ENCODE measurements at regions not wholly inside any gene's neighbourhood (a gene's known extent, or its start where the extent isn't known, plus 50 kb on each side); places are given as distances from the start of the nearest gene placed in this dataset.
"Not testable (repeated sequence)": the region's sequence is repeated elsewhere in the genome, so short reads cannot be mapped to it uniquely, and the experiment has no call there.

DNA sequence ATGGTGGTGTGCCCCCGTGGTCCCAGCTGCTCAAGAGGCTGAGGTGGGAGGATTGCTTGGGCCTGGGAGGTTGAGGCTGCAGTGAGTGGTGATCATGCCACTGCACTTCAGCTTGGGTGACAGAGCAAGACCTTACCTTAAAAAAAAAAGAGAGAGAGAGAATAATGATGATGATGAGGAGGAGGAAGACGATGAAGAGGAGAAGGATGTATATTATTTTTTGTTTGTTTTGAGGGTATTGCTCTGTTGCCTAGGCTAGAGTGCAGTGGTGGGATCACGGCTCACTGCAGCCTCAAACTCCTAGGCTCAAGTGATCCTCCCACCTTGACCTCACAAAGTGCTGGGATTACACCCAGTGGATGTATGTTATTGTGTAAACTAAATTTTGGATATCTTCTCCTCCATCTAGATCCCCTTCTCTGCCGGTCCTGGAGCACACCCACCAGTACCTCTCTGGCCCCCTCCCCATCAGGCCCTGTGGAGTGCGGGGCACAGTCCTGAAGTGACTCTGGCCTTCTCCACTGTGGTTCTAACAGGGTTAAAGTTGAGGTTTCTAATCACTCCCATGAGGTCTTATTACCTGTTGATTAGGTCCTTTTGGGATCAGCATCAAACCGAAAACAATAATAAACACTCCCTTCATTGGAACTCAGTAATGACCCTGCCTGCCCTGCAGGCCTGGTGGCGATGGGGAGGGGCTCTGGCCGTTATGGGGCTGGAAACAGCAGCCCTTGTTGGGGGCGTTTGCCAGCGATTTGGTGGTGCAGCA lies 60.5 kb upstream of the ZFHX3 start:
- Histone ChIP-seq H3K4me1 (ENCODE audit: control insufficient read depth in 2 of 2, insufficient read depth in 2 of 2, low read length in 2 of 2) (no peaks in the 10 kb centered on the region), H3K27me3 (ENCODE audit: control insufficient read depth in 2 of 2, insufficient read depth in 1 of 2, low read length in 1 of 2) (no peaks in the 10 kb centered on the region), H3K4me3 (ENCODE audit: low read length in 2 of 2) (no peak overlapping the region), H3K36me3 (ENCODE audit: control insufficient read depth in 2 of 2, insufficient read depth in 2 of 2, low read length in 1 of 2) (no peaks in the 10 kb centered on the region), H3K27ac (ENCODE audit: low read depth in 1 of 2, low read length in 1 of 2) (no peak overlapping the region), H3K9me3 (ENCODE audit: control insufficient read depth in 2 of 2, insufficient read depth in 1 of 2, low read length in 1 of 2) (no peaks in the 10 kb centered on the region)
- no peak for DNase-seq (ENCODE audit: low read depth in 6 of 9, low spot score in 9 of 9)
- WGBS = 92% methylated on average over 10 of the region's 10 CpGs

DNA sequence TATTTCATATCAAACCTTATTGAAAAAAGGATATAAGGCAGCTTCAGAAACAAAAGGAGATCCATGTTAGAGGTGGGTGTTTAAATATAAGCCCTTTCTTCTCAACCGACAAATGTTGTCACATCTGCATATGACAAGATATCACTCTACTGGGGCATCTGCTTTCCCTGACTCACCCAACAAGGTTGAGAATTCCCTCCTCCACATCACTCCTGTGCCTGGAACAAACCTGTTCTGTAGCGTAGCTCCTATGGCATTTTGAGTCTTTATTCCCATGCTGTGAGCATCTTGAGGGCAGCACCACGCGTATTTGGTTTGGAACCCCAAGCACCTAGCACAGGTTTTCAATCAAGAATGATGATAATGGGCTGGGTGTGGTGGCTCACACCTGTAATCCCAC lies 59.4 kb upstream of the ZFHX3 start:
- Histone ChIP-seq H3K4me3 (ENCODE audit: low read length in 2 of 2) (no peak overlapping the region), H3K4me1 (ENCODE audit: control insufficient read depth in 2 of 2, insufficient read depth in 2 of 2, low read length in 2 of 2) (no peaks in the 10 kb centered on the region), H3K36me3 (ENCODE audit: control insufficient read depth in 2 of 2, insufficient read depth in 2 of 2, low read length in 1 of 2) (no peaks in the 10 kb centered on the region), H3K27me3 (ENCODE audit: control insufficient read depth in 2 of 2, insufficient read depth in 1 of 2, low read length in 1 of 2) (no peaks in the 10 kb centered on the region), H3K27ac (ENCODE audit: low read depth in 1 of 2, low read length in 1 of 2) (no peak overlapping the region), H3K9me3 (ENCODE audit: control insufficient read depth in 2 of 2, insufficient read depth in 1 of 2, low read length in 1 of 2) (no peaks in the 10 kb centered on the region)
- 98% methylated on average over 4 of the region's 4 CpGs for WGBS
- DNase-seq (ENCODE audit: low read depth in 6 of 9, low spot score in 9 of 9) = no peak

DNA sequence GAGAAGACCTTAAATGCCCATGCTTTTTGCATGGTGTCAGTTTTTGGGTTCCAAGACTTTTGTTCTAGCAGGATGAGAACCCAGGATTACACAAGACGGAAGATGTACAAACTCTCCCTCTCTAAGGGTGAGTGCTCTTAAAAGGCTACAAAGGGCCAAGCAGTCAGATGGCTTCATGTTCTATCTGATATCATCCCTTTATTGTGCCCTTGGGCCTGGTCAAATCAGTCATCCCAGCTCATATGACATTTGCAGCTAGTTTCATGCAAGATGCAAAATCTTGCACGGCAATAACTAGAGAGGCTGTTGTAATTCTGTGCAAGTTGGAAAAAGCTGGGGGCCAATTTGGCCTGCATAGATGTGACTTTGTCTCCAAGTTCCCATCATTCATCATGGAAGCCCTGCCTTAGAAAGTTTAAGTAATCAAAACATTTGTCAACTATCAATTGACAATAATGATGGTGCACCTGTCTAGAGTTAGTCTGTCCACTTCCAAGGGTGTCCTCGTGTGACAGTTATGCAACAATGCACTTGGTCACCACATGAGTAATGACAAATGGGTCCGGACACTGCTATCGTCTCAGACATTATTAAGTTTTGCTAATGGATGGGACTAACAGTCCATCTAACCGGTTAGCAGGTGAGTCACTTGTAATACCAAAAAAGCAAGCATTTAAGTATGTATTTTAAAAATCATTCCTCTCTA lies 58.6 kb upstream of the ZFHX3 start:
- no peak for DNase-seq (ENCODE audit: low read depth in 6 of 9, low spot score in 9 of 9)

DNA sequence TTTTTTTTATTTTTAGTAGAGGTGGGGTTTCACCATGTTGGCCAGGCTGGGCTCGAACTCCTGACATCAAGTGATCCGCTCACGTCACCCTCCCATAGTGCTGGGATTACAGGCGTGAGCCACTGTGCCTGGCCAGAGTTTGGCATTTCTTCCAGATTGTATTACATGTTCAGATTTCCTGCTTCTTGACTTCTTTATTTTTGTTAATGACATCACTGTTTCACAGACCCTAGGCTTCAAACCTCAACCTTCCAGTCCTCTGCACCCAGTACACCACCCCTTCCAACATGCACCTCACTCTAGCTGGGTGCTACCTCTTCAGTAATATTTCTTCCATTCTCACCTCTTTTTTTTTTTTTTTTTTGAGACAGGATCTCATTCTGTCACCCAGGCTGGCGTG lies 53.6 kb upstream of the ZFHX3 start:
- WGBS = 95% methylated on average over 5 of the region's 5 CpGs
- no peak for DNase-seq (ENCODE audit: low read depth in 6 of 9, low spot score in 9 of 9)
- H3K9me3 ChIP-seq (ENCODE audit: control insufficient read depth in 2 of 2, insufficient read depth in 1 of 2, low read length in 1 of 2) = no peaks in the 10 kb centered on the region

More for the DNA sequence above, 58.6 kb upstream of the ZFHX3 start:
- no peak overlapping the region for H3K4me3 ChIP-seq (ENCODE audit: low read length in 2 of 2)
- H3K27ac ChIP-seq (ENCODE audit: low read depth in 1 of 2, low read length in 1 of 2) = no peak overlapping the region
- no peaks in the 10 kb centered on the region for H3K36me3 ChIP-seq (ENCODE audit: control insufficient read depth in 2 of 2, insufficient read depth in 2 of 2, low read length in 1 of 2)
- no peaks in the 10 kb centered on the region for H3K27me3 ChIP-seq (ENCODE audit: control insufficient read depth in 2 of 2, insufficient read depth in 1 of 2, low read length in 1 of 2)
- WGBS = 86% methylated on average over 6 of the region's 6 CpGs
- no peaks in the 10 kb centered on the region for H3K4me1 ChIP-seq (ENCODE audit: control insufficient read depth in 2 of 2, insufficient read depth in 2 of 2, low read length in 2 of 2)
- no peaks in the 10 kb centered on the region for H3K9me3 ChIP-seq (ENCODE audit: control insufficient read depth in 2 of 2, insufficient read depth in 1 of 2, low read length in 1 of 2)

GRCh38 chr16:73099601-73100000 lies 51.7 kb upstream of the ZFHX3 start:
- 86% methylated on average over 5 of the region's 5 CpGs for WGBS
- not testable (repeated sequence) for H3K36me3 ChIP-seq (ENCODE audit: control insufficient read depth in 2 of 2, insufficient read depth in 2 of 2, low read length in 1 of 2); H3K4me3 ChIP-seq (ENCODE audit: low read length in 2 of 2); H3K27me3 ChIP-seq (ENCODE audit: control insufficient read depth in 2 of 2, insufficient read depth in 1 of 2, low read length in 1 of 2); H3K9me3 ChIP-seq (ENCODE audit: control insufficient read depth in 2 of 2, insufficient read depth in 1 of 2, low read length in 1 of 2); DNase-seq (ENCODE audit: low read depth in 6 of 9, low spot score in 9 of 9); H3K27ac ChIP-seq (ENCODE audit: low read depth in 1 of 2, low read length in 1 of 2); H3K4me1 ChIP-seq (ENCODE audit: control insufficient read depth in 2 of 2, insufficient read depth in 2 of 2, low read length in 2 of 2)

More for the DNA sequence above, 53.6 kb upstream of the ZFHX3 start:
- H3K27me3 ChIP-seq (ENCODE audit: control insufficient read depth in 2 of 2, insufficient read depth in 1 of 2, low read length in 1 of 2) = no peaks in the 10 kb centered on the region
- no peaks in the 10 kb centered on the region for H3K4me1 ChIP-seq (ENCODE audit: control insufficient read depth in 2 of 2, insufficient read depth in 2 of 2, low read length in 2 of 2)
- H3K4me3 ChIP-seq (ENCODE audit: low read length in 2 of 2) = no peak overlapping the region
- H3K36me3 ChIP-seq (ENCODE audit: control insufficient read depth in 2 of 2, insufficient read depth in 2 of 2, low read length in 1 of 2) = no peaks in the 10 kb centered on the region
- no peak overlapping the region for H3K27ac ChIP-seq (ENCODE audit: low read depth in 1 of 2, low read length in 1 of 2)

All from thymus (tissue), 11 donors.